NB4 (cell line): ENCODE measurements at regions not wholly inside any gene's neighbourhood (a gene's known extent, or its start where the extent isn't known, plus 50 kb on each side); places are given as distances from the start of the nearest gene placed in this dataset.

Source experiments
- DNase-seq: peaks from one replicate; pipeline ENCODE4 v3.0.0; 2010; ENCODE audit warnings: low read depth
- H3K4me3 ChIP-seq: one replicate; pipeline ENCODE4 v1.5.1; 2011; ENCODE audit warnings: mild to moderate bottlenecking, low read depth, low read length, moderate library complexity
- CTCF ChIP-seq: IDR thresholded peaks from one replicate; pipeline ENCODE4 v1.5.1; 2012; ENCODE audit warnings: low read depth, low read length
- MAX ChIP-seq: IDR thresholded peaks from 2 replicates; pipeline ENCODE4 v1.6.1; 2011; ENCODE audit warnings: low read depth, low read length
- MYC ChIP-seq: IDR thresholded peaks from 2 replicates; pipeline ENCODE4 v1.6.1; 2011; ENCODE audit warnings: low read depth, low read length
- POLR2A ChIP-seq: IDR thresholded peaks from 2 replicates; pipeline ENCODE4 v1.6.1; 2011; ENCODE audit warnings: mild to moderate bottlenecking; ENCODE audit not compliant: insufficient read length; ENCODE audit errors: extremely low read depth

- no peak overlapping the region for H3K4me3 ChIP-seq
- DNase-seq, result no peak
- TF ChIP-seq MYC, result no peak
- TF ChIP-seq MAX, result no peak
- TF ChIP-seq CTCF, result no peak
- no peak for TF ChIP-seq POLR2A
Measured at GRCh38 chr18:10009321-10010144, 95.7 kb downstream of the VAPA start.

DNA sequence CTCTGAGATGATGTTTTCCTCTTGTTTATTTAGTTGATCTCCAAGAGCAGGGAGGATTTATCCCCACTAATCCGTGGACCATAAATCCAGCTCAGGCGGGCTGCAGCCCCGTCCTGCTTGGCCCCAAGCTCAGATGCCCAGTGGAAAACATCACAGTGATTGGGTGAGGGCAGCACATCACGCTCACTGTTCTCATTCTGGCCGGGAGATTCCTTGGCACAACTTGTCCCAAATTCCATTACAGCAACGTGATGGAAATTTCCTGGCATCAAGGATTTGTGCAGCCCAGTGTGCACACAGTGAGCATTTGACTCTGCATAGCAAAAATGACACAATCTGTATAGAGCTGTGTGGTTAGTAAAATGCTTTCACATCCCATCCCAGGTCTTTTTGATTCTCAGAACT is 96.8 kb downstream of the VAPA start:
- H3K4me3 ChIP-seq, result no peak overlapping the region
- DNase-seq, result no peak
- TF ChIP-seq POLR2A (no peak), CTCF (no peak), MYC (no peak), MAX (no peak)

GRCh38 chr18:10011061-10011460 is 97.2 kb downstream of the VAPA start:
- no peak for DNase-seq
- TF ChIP-seq POLR2A, result no peak
- TF ChIP-seq MYC, result no peak
- no peak for TF ChIP-seq MAX
- TF ChIP-seq CTCF, result no peak
- H3K4me3 ChIP-seq, result no peak overlapping the region

- no peak for DNase-seq
- no peak overlapping the region for H3K4me3 ChIP-seq
- TF ChIP-seq MYC, result no peak
- TF ChIP-seq CTCF, result no peak
Measured at GRCh38 chr18:10011751-10012150, 97.9 kb downstream of the VAPA start.

GRCh38 chr18:10012526-10012925 is 98.7 kb downstream of the VAPA start:
- no peak for TF ChIP-seq MAX
- TF ChIP-seq MYC, result no peak
- TF ChIP-seq CTCF, result no peak
- no peak for TF ChIP-seq POLR2A
- DNase-seq, result no peak
- H3K4me3 ChIP-seq, result no peak overlapping the region
